ENCODE measurements at regions not wholly inside any gene's neighbourhood (a gene's known extent, or its start where the extent isn't known, plus 50 kb on each side); places are given as distances from the start of the nearest gene placed in this dataset.

- Histone ChIP-seq H2AK5ac (ENCODE audit: insufficient read length, low read length) (no peak overlapping the region), H3K56ac (ENCODE audit: insufficient read length, low read depth, low read length) (no peak overlapping the region), H2BK15ac (ENCODE audit: low read depth, low read length) (no peak overlapping the region), H3K27ac (ENCODE audit: insufficient read length, low read depth, low read length) (no peak overlapping the region), H2BK20ac (ENCODE audit: low read depth, low read length, poor library complexity, severe bottlenecking) (no peak overlapping the region), H3K27me3 (ENCODE audit: insufficient read depth, low read length) (no peaks in the 10 kb centered on the region), H3K79me2 (ENCODE audit: insufficient read depth, low read length) (no peaks in the 10 kb centered on the region), H2AFZ (ENCODE audit: low read length) (no peak overlapping the region), H3K79me1 (ENCODE audit: insufficient read depth, low read depth, low read length, poor library complexity, severe bottlenecking) (no peaks in the 10 kb centered on the region), H3K18ac (ENCODE audit: insufficient read length, low read depth, low read length) (no peak overlapping the region), H4K5ac (ENCODE audit: insufficient read length, low read depth, low read length) (no peak overlapping the region), H3K4me2 (ENCODE audit: insufficient read depth, insufficient read length, low read length) (no peak overlapping the region), H3K4me1 (ENCODE audit: insufficient read depth, low read length) (no peaks in the 10 kb centered on the region), H4K8ac (replicated peaks; ENCODE audit: insufficient read length, low read depth, low read length) (no peak overlapping the region), H3K14ac (ENCODE audit: insufficient read depth, low read length) (no peak overlapping the region), H2BK12ac (ENCODE audit: insufficient read length, low read depth, low read length) (no peak overlapping the region), H3K9me3 (ENCODE audit: control insufficient read depth, low read depth, low read length) (no peaks in the 10 kb centered on the region), H4K20me1 (ENCODE audit: control insufficient read depth, insufficient read depth, insufficient read length) (no peaks in the 10 kb centered on the region), H2BK120ac (ENCODE audit: low read depth, low read length, poor library complexity, severe bottlenecking) (no peak overlapping the region), H2BK5ac (ENCODE audit: insufficient read length, low read length) (no peak overlapping the region), H3K23me2 (ENCODE audit: insufficient read length, low read depth, low read length, poor library complexity, severe bottlenecking) (no peaks in the 10 kb centered on the region), H3K4ac (ENCODE audit: low read depth, low read length) (no peak overlapping the region), H3K9ac (ENCODE audit: extremely low read depth, insufficient read length, low read length) (no peak overlapping the region), H3T11ph (ENCODE audit: low read length) (no peak overlapping the region), H4K91ac (ENCODE audit: insufficient read length, low read depth, low read length) (no peak overlapping the region), H3K23ac (ENCODE audit: insufficient read length, low read depth, low read length) (no peak overlapping the region)
- no peak overlapping the region for H3K4me3 Mint-ChIP-seq
- no peaks in the 10 kb centered on the region for H3K27me3 Mint-ChIP-seq (ENCODE audit: low read depth)
- H3K4me1 Mint-ChIP-seq = peaks cover 9 to 16% of the 10 kb centered on the region in 2 experiments
- no peak for DNase-seq
- H3K9me3 Mint-ChIP-seq = no peaks in the 10 kb centered on the region; a peak in 1 of 5 replicates
- no peak for TF ChIP-seq CTCF (conservative IDR thresholded peaks at IDR 0.05)
- no peak overlapping the region for H3K27ac Mint-ChIP-seq
- peaks cover 0 to 2% (median 0%) of the 10 kb centered on the region in 3 experiments; a peak in 1 of 7 replicates for H3K36me3 Mint-ChIP-seq (ENCODE audit: insufficient read depth in 1 of 3, low read depth in 3 of 3)
Measured at GRCh38 chr3:22700876-22701275, 502.3 kb upstream of the UBE2E2 start.
